ENCODE measurements at regions not wholly inside any gene's neighbourhood (a gene's known extent, or its start where the extent isn't known, plus 50 kb on each side); places are given as distances from the start of the nearest gene placed in this dataset.
"Not testable (repeated sequence)": the region's sequence is repeated elsewhere in the genome, so short reads cannot be mapped to it uniquely, and the experiment has no call there.

DNA sequence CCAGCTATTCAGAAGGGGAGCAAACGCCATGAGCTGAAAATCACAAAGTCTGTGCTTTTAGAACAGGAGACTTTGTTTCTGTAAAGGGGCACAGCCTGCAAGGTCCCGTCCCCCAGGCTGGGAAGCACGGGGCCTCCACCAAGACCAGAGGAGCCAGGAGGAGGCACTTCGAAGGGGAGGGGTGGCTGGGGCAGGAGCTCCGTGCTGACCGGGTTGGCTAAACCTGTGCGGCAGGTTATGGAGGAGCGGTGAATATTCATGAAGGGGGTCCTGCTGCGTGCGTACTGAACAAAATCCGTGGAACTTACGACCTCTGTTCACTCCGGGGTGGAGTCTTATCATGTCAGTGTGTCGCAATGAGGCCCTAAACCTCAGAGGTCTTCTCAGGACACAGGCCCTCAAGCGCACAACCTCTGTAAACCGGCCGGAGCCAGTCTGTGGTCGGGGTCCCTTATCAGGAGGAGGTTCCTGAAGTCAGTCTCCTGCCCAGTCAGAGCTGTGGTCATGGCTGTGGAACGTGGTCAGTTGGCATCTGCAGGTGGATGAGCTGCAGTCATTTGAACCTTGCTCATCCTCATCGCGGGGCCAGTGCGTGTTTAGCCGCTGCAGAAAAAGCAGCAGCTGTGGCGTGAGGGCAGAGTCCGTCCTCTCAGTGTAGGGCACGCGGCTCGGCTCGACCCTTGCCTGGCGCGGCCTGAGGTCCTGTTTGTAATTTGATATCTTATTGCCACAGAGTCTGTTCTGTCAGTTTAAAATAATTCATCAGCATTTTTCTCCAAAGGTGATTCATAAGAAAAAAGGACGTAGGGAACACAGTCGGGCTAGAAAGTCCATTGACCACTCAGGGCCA is 5507.7 kb upstream of the TPTE start:
- intact Hi-C loops (cut with DNase I); DNase-seq: not testable (repeated sequence)
- peak; percentile 45 for ATAC-seq (ENCODE audit: poor library complexity)

DNA sequence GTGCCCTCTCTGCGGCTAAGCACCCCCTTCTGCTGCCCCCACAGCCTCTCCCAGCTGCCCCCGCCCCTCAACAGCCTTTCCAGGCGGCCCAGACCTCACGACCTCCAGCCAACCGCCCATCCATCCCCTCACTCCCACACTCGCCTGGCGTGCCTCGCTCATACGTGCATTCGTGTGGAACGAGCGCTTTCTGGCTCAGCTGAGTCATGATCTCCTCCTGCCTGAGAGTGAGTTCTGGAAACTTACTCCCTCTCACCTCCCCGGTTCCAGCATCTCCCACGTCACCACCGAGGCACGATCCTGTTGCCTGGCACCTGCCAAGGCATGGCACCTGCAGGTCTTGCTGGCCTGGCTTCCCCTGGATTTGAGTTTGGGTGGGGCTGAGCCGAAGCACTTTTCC is 5506.2 kb upstream of the TPTE start:
- intact Hi-C loops (cut with DNase I); ATAC-seq (ENCODE audit: poor library complexity): not testable (repeated sequence)

GRCh38 chr21:5019120-5019519 is 5502.3 kb upstream of the TPTE start:
- DNase-seq; intact Hi-C loops (cut with DNase I); ATAC-seq (ENCODE audit: poor library complexity): not testable (repeated sequence)

More for the DNA sequence above, 5506.2 kb upstream of the TPTE start:
- DNase-seq, result not testable (repeated sequence)

DNA sequence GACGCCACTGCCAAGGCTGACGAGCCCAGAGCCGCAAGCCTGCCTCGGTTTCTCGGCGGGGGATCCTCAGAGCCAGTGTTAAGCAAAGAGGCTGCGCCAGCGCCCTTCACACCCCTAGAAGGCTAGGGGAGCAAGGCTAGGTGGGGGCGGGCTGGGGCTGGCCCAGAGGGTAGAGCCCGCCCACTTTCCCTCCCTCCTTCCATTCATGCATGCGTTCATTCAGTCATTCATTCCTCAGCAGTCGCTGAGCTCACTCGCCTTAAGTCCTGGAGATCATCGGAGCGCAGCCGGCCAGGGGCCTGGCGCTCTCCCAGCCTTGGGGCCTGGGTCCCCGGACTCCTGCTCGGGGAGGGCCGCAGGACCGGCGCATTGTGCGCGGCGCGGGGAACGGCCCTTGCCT is 5499.6 kb upstream of the TPTE start:
- ATAC-seq (ENCODE audit: poor library complexity), result peak; percentile 76
- DNase-seq; intact Hi-C loops (cut with DNase I): not testable (repeated sequence)

GRCh38 chr21:5022254-5022653 is 5499.1 kb upstream of the TPTE start:
- intact Hi-C loops (cut with DNase I); DNase-seq: not testable (repeated sequence)
- ATAC-seq (ENCODE audit: poor library complexity), result peak; percentile 91

DNA sequence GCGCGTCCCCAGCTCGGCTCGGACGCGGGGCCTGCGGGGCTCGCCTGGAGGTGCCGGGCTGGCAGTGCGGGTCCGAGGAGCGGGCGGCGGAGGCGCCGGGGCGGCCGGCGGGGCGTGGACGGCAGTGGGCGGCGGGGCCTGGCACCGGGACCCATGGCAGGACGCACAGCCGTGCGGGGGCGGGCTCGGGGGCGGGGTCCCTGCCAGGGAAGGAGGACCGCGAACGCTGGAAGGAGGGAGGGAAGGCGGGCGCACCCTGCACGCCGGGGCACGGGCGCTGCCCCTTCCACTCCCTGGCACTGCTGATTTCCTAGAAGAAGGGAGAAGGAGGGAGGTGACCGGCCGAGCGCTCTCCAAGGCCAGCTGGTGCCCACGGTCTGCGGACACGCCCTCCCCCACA is 5498.6 kb upstream of the TPTE start:
- intact Hi-C loops (cut with DNase I); DNase-seq: not testable (repeated sequence)
- ATAC-seq (ENCODE audit: poor library complexity), result peak; percentile 38

DNA sequence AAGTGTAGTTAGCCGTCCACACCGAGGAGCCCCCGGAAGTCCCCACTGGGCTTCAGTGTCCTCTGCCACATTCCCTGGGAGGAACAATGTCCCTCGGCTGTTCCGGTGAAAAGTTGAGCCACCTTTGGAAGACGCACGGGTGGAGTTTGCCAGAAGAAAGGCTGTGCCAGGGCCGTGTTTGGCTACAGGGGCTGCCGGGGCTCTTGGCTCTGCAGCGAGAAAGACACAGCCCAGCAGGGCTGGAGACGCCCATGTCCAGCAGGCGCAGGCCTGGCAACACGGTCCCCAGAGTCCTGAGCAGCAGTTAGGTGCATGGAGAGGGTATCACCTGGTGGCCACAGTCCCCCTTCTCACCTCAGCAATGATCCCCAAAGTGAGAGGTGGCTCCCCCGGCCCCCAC is 5486.2 kb upstream of the TPTE start:
- ATAC-seq (ENCODE audit: poor library complexity); intact Hi-C loops (cut with DNase I); DNase-seq: not testable (repeated sequence)

DNA sequence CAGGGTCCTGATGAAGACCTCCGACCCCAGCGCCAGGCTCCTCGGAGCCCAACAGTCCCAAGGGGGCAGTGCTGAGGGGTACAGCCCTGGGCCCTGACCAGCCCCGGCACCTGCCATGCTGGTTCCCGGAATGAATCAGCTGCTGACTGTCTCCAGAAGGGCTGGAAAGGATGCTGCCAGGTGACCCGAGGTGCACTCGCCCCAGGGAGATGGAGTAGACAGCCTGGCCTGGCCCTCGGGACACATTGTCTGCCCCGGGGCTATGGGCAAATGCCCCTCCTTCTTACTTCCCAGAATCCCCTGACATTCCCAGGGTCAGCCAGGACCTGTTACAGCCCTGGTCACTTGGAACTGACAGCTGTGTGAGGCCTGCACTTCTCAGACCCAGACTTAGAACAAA is 5485.8 kb upstream of the TPTE start:
- DNase-seq; ATAC-seq (ENCODE audit: poor library complexity); intact Hi-C loops (cut with DNase I): not testable (repeated sequence)

DNA sequence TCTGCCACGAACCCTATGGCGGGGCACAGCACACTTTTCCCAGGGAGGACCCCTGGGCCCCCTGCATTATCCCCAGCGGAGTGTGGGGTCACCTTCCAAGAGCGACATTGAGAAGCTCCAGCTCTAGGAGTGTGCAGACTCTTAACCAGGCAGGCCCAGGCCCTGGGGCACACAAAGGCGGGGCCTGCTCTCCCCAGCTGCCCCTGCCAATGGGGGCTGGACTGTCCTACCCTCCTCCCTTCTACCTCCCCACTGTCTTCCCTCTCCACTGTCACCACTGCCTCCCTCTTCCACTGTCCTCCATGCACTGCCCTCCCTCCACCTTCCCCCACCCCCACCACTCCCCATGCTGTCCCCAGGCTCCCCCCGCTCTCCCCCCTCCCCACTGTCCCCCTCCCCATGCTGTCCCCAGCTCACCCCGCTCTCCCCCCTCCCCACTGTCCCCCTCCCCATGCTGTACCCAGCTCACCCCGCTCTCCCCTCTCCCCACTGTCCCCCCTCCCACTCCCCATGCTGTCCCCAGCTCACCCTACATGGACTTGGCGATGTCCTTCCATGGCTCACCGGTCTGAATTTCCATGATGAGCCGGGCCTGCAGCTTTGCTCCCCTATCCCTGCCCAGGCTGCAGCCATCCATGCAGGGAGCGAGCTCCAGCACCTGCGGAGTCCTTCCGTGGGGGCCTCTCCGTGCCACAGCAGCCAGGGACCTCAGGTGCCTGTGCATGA is 5483.6 kb upstream of the TPTE start:
- ATAC-seq (ENCODE audit: poor library complexity); DNase-seq; intact Hi-C loops (cut with DNase I): not testable (repeated sequence)

GRCh38 chr21:5039926-5040325 is 5481.5 kb upstream of the TPTE start:
- intact Hi-C loops (cut with DNase I); DNase-seq: not testable (repeated sequence)
- ATAC-seq (ENCODE audit: poor library complexity), result peak; percentile 80

- intact Hi-C loops (cut with DNase I); ATAC-seq (ENCODE audit: poor library complexity); DNase-seq: not testable (repeated sequence)
Observed at GRCh38 chr21:5042583-5042982, 5478.8 kb upstream of the TPTE start.

DNA sequence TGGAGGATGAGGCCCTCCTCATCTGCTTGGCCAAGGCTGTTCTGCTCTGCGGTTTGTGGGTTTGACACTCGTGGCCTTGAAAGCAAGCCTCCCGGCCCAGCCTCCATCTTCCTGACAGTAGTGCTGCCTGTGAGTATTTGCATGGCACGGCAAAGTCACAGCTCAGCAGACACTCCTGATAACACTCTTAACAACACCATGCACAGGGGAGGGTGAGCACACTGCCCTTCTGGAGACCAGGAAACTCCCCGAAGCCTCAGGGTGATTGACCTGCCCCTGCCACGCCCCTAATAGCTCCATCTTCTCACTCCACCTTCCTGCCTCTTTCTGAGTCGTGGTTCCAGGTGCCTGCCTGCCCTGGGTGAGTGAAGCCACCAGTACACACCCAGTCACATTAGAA is 5476.6 kb upstream of the TPTE start:
- ATAC-seq (ENCODE audit: poor library complexity); intact Hi-C loops (cut with DNase I); DNase-seq: not testable (repeated sequence)

DNA sequence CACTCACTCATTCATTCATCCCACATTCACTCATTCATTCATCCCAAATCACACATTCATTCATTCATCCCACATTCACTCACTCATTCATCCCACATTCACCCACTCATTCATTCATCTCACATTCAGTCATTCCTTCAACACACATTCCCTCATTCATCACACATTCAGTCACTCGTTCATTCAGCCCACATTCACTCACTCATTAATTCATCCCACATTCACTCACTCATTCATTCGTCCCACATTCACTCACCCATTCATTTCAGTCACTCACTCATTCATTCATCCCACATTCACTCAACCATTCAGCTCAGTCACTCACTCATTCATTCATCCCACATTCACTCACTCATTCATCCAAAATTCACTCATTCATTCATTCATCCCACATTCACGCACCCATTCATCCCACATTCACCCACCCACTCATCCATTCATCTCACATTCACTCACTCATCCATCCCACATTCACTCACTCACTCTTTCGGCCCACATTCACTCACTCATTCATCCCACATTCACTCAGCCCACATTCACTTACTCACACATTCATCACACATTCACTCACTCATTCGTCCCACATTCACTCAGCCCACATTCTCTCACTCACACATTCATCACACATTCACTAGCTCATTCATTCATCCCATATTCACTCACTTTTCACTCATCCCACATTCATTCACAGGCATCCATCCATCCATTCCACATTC is 5469.9 kb upstream of the TPTE start:
- ATAC-seq (ENCODE audit: poor library complexity); intact Hi-C loops (cut with DNase I): not testable (repeated sequence)

GRCh38 chr21:5055027-5055754 is 5466.2 kb upstream of the TPTE start:
- DNase-seq; intact Hi-C loops (cut with DNase I): not testable (repeated sequence)
- ATAC-seq (ENCODE audit: poor library complexity), result peak; percentile 30

More for the DNA sequence above, 5469.9 kb upstream of the TPTE start:
- not testable (repeated sequence) for DNase-seq

- ATAC-seq (ENCODE audit: poor library complexity), result peak; percentile 18
- DNase-seq, result not testable (repeated sequence)
Observed at GRCh38 chr21:5055996-5056962, 5465.1 kb upstream of the TPTE start.

DNA sequence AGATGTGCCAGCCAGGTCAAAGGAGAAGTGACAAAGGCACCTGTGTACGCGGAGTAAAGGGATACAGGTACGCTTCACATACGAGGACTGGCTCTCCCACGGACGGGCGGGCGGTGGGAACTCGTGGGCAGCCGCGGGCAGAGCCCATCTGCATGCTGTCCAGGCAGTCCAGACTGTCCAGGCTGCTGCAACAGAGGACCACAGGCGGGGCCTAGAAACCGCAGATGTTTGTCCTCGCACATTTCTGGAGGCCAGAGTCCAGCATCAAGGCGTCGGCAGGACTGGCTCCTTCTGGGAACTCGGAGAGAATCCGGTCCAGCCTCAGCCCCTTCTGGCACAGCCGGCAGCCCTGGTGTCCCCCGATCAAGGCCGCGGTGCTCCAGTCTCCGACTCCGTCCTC is 5464.3 kb upstream of the TPTE start:
- intact Hi-C loops (cut with DNase I); DNase-seq: not testable (repeated sequence)
- peak; percentile 47 for ATAC-seq (ENCODE audit: poor library complexity)

More at GRCh38 chr21:5055996-5056962, 5465.1 kb upstream of the TPTE start:
- intact Hi-C loops (cut with DNase I), result not testable (repeated sequence)

Measured in Right ventricle myocardium superior (tissue), 1 donor.